ENCODE measurements at regions not wholly inside any gene's neighbourhood (a gene's known extent, or its start where the extent isn't known, plus 50 kb on each side); places are given as distances from the start of the nearest gene placed in this dataset.

DNA sequence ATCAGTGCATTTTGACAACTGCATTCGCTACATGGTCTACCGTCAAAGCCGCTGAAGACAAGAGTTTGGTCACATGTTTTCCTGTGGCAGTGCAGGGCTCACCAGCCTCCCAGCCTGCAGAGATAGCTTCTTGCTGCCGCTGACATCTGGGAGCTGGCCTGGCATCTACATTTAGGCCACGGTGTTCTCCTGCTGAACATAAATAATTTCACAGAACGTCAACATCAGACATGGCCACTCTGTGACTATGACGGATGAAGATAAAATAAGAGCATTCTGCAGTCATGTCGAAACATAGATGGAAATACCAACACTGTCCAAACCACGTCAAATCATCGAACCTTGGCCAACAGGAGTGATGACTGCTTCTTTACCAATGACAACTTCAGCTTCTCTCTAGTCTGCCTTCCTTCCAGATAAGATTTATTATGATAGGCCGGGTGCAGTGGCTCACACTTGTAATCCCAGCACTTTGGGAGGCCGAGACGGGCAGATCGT, 91.2 kb downstream of the TNFAIP2 start:
- no peak for TF ChIP-seq CTCF (conservative IDR thresholded peaks at IDR 0.05 in 1 of 2, IDR thresholded peaks at IDR 0.05 in 1 of 2; ENCODE audit: extremely low read depth in 1 of 2, insufficient read depth in 1 of 2, low read depth in 1 of 2, low read length in 2 of 2)
- no peak for TF ChIP-seq EZH2 (IDR thresholded peaks at IDR 0.05; ENCODE audit: borderline replicate concordance, low read length)
